ENCODE measurements at regions not wholly inside any gene's neighbourhood (a gene's known extent, or its start where the extent isn't known, plus 50 kb on each side); places are given as distances from the start of the nearest gene placed in this dataset.

DNA sequence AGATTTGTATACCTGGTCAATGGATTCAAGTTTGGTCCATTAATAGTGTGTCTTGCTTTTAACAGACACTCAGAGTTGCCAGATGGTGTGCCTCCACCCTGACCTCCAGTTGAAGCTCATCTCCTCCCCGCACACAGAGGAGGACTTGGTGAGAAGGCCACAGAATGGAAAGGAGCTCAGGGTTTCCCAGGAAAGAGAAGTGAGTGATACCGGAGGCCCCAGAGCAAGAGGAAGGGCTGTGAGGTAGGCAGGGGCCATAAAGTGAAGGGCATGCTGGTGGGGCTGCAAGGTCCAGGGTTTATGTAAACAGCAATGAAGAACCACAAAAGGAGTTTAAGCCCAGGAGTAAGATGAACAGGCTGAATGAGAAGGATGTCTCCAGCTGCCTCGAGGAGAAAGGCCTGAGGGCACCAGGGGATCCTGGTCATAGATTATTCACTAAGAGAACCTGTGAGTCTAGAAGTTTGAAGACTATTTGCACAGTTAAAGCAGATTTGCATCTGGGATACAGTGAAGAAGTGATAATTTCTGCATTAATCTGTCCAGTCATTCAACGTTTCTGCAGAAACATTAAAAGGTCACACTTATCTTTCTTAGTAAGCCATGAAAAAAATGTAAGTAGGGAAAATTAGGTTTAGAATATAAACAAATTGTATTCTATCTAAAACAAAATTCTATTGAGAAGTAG lies 67.5 kb upstream of the VPREB1 start:
- no peak for TF ChIP-seq POLR2A (IDR thresholded peaks at IDR 0.05)
- TF ChIP-seq, protein P1, sequence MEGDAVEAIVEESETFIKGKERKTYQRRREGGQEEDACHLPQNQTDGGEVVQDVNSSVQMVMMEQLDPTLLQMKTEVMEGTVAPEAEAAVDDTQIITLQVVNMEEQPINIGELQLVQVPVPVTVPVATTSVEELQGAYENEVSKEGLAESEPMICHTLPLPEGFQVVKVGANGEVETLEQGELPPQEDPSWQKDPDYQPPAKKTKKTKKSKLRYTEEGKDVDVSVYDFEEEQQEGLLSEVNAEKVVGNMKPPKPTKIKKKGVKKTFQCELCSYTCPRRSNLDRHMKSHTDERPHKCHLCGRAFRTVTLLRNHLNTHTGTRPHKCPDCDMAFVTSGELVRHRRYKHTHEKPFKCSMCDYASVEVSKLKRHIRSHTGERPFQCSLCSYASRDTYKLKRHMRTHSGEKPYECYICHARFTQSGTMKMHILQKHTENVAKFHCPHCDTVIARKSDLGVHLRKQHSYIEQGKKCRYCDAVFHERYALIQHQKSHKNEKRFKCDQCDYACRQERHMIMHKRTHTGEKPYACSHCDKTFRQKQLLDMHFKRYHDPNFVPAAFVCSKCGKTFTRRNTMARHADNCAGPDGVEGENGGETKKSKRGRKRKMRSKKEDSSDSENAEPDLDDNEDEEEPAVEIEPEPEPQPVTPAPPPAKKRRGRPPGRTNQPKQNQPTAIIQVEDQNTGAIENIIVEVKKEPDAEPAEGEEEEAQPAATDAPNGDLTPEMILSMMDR (IDR thresholded peaks at IDR 0.05) = no peak

Data from right lobe of liver (tissue), 4 donors.